Left ventricle myocardium inferior (tissue), 1 donor: ENCODE measurements at regions not wholly inside any gene's neighbourhood (a gene's known extent, or its start where the extent isn't known, plus 50 kb on each side); places are given as distances from the start of the nearest gene placed in this dataset.

Experiments
- DNase-seq: peaks from one replicate; pipeline ENCODE4 v3.0.0-alpha.2; 2020
- H3K27ac ChIP-seq: fragments of 200-600 bp; replicated peaks from 2 replicates; pipeline ENCODE4 v1.8.0; 2021
- H3K27me3 ChIP-seq: fragments of 200-600 bp; 2 replicates; pipeline ENCODE4 v1.8.0; 2021; ENCODE audit warnings: low read depth
- H3K36me3 ChIP-seq: fragments of 200-600 bp; 2 replicates; pipeline ENCODE4 v1.8.0; 2021
- H3K4me1 ChIP-seq: fragments of 200-600 bp; 2 replicates; pipeline ENCODE4 v1.8.0; 2021
- H3K4me3 ChIP-seq: fragments of 200-600 bp; 2 replicates; pipeline ENCODE4 v1.8.0; 2021; ENCODE audit warnings: mild to moderate bottlenecking, moderate library complexity
- H3K9me3 ChIP-seq: fragments of 200-600 bp; replicated peaks from 2 replicates; pipeline ENCODE4 v1.8.0; 2021
- intact Hi-C: fragments of 100-400 bp; cut with micrococcal nuclease; formaldehyde crosslinking; loops from one replicate; pipeline ENCODE4 v1.11.0; 2022
- TF ChIP-seq, protein P1 (sequence below): fragments of 200-600 bp; IDR thresholded peaks from 2 replicates; pipeline ENCODE4 v1.8.0; 2021; ENCODE audit warnings: antibody characterized with exemption, mild to moderate bottlenecking, borderline replicate concordance
- donor health status: DM: no; HTN: yes; CAD: no; lungs with severe emphysema.

GRCh38 chr9:80503671-80504281 is 932.0 kb downstream of the TLE4 start:
- intact Hi-C loops, result no loop called here
- Histone ChIP-seq H3K27me3 (no peaks in the 10 kb centered on the region), H3K27ac (peak overlapping the region; percentile 37), H3K4me1 (peaks cover 16% of the 10 kb centered on the region), H3K9me3 (no peaks in the 10 kb centered on the region), H3K4me3 (no peak overlapping the region), H3K36me3 (no peaks in the 10 kb centered on the region)
- no peak for DNase-seq
- TF ChIP-seq, protein P1, sequence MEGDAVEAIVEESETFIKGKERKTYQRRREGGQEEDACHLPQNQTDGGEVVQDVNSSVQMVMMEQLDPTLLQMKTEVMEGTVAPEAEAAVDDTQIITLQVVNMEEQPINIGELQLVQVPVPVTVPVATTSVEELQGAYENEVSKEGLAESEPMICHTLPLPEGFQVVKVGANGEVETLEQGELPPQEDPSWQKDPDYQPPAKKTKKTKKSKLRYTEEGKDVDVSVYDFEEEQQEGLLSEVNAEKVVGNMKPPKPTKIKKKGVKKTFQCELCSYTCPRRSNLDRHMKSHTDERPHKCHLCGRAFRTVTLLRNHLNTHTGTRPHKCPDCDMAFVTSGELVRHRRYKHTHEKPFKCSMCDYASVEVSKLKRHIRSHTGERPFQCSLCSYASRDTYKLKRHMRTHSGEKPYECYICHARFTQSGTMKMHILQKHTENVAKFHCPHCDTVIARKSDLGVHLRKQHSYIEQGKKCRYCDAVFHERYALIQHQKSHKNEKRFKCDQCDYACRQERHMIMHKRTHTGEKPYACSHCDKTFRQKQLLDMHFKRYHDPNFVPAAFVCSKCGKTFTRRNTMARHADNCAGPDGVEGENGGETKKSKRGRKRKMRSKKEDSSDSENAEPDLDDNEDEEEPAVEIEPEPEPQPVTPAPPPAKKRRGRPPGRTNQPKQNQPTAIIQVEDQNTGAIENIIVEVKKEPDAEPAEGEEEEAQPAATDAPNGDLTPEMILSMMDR, result no peak

DNA sequence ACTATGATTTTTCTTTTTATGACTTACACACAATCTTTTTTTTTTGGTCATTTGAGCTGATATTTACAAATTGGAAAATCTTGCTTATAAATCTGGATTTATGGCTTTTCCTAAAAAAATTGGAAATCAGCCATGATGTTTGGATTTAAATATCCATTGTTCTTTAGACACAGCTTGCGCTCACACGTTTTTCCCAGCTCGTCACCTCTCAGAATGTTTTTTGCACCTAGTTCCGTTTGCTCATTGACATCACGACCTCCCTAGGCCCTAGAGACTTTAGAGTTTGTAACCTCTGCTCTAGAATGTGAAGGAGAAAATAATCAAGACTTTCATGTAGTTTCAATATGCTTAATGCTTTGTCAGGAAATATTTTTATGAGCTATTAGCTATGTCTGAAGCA is 930.5 kb downstream of the TLE4 start:
- Histone ChIP-seq H3K27ac (no peak overlapping the region), H3K36me3 (no peaks in the 10 kb centered on the region), H3K27me3 (no peaks in the 10 kb centered on the region), H3K4me1 (peaks cover 16% of the 10 kb centered on the region), H3K9me3 (no peaks in the 10 kb centered on the region), H3K4me3 (no peak overlapping the region)
- intact Hi-C loops, result no loop called here
- TF ChIP-seq, protein P1, result no peak
- DNase-seq, result no peak

DNA sequence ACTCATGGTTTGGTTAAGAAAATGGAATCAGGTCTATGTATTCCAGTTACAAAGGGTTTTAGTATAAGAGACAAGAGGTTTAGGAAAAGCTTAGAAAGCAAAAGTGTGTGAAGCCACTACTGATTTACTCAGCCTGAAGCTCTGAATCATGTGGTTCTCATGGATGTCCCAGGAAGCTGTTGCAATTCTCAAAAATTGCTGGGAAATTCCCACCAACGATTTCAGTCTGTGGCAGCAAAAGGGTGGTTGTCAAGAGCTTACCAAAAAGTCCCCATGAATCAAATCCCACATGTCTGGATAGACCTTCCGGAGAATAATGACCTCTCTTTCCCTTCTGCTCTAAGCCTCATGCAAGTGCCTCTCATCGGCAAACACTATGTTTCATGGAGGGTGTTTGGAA is 929.9 kb downstream of the TLE4 start:
- no peak for DNase-seq
- peaks cover 16% of the 10 kb centered on the region for H3K4me1 ChIP-seq
- intact Hi-C loops, result no loop called here
- TF ChIP-seq, protein P1, result no peak
- no peaks in the 10 kb centered on the region for H3K36me3 ChIP-seq
- no peaks in the 10 kb centered on the region for H3K27me3 ChIP-seq
- no peaks in the 10 kb centered on the region for H3K9me3 ChIP-seq
- no peak overlapping the region for H3K4me3 ChIP-seq
- H3K27ac ChIP-seq, result no peak overlapping the region

GRCh38 chr9:80500300-80500699 is 928.5 kb downstream of the TLE4 start:
- Histone ChIP-seq H3K4me3 (no peak overlapping the region), H3K27ac (no peak overlapping the region), H3K36me3 (no peaks in the 10 kb centered on the region), H3K4me1 (peaks cover 16% of the 10 kb centered on the region), H3K27me3 (no peaks in the 10 kb centered on the region), H3K9me3 (peaks cover 6% of the 10 kb centered on the region)
- TF ChIP-seq, protein P1, result no peak
- no peak for DNase-seq
- intact Hi-C loops, result no loop called here

- no peak for DNase-seq
- Histone ChIP-seq H3K27me3 (no peaks in the 10 kb centered on the region), H3K4me3 (no peak overlapping the region), H3K36me3 (no peaks in the 10 kb centered on the region), H3K9me3 (peaks cover 13% of the 10 kb centered on the region), H3K4me1 (no peaks in the 10 kb centered on the region), H3K27ac (no peak overlapping the region)
- intact Hi-C loops, result no loop called here
- TF ChIP-seq, protein P1, result no peak
These were observed 926.3 kb downstream of the TLE4 start for GRCh38 chr9:80498001-80498555.
